ENCODE measurements at regions not wholly inside any gene's neighbourhood (a gene's known extent, or its start where the extent isn't known, plus 50 kb on each side); places are given as distances from the start of the nearest gene placed in this dataset.

GRCh38 chr15:58260205-58260724 lies 122.1 kb downstream of the AQP9 start:
- Histone ChIP-seq H3K9me3 (no peaks in the 10 kb centered on the region), H3K4me1 (ENCODE audit: insufficient read depth) (no peaks in the 10 kb centered on the region), H3K4me3 (no peak overlapping the region), H3K27ac (no peak overlapping the region), H3K36me3 (no peaks in the 10 kb centered on the region), H3K27me3 (no peaks in the 10 kb centered on the region)
- WGBS, 3 donors = 55 to 72% (median 63%) methylated on average over 6 of the region's 6 CpGs
- intact Hi-C loops (cut with DNase I) = no loop called here
- DNase-seq = no peak
- TF ChIP-seq CTCF (IDR thresholded peaks at IDR 0.05) (no peak), POLR2A (IDR thresholded peaks at IDR 0.05) (no peak), EP300 (IDR thresholded peaks at IDR 0.05) (no peak)

GRCh38 chr15:58260725-58261267 lies 122.6 kb downstream of the AQP9 start:
- no peaks in the 10 kb centered on the region for H3K27me3 ChIP-seq
- H3K4me3 ChIP-seq = no peak overlapping the region
- TF ChIP-seq CTCF (IDR thresholded peaks at IDR 0.05) (no peak), EP300 (IDR thresholded peaks at IDR 0.05) (no peak), POLR2A (IDR thresholded peaks at IDR 0.05) (no peak)
- DNase-seq = no peak
- H3K36me3 ChIP-seq = no peaks in the 10 kb centered on the region
- intact Hi-C loops (cut with DNase I) = no loop called here
- 73 to 92% (median 79%) methylated on average over 2 of the region's 2 CpGs for WGBS, 3 donors
- H3K9me3 ChIP-seq = no peaks in the 10 kb centered on the region
- no peaks in the 10 kb centered on the region for H3K4me1 ChIP-seq (ENCODE audit: insufficient read depth)
- H3K27ac ChIP-seq = no peak overlapping the region

GRCh38 chr15:58261368-58261767 lies 123.2 kb downstream of the AQP9 start:
- intact Hi-C loops (cut with DNase I) = no loop called here
- H3K27ac ChIP-seq = no peak overlapping the region
- H3K27me3 ChIP-seq = no peaks in the 10 kb centered on the region
- no peaks in the 10 kb centered on the region for H3K4me1 ChIP-seq (ENCODE audit: insufficient read depth)
- DNase-seq = no peak
- no peaks in the 10 kb centered on the region for H3K9me3 ChIP-seq
- H3K4me3 ChIP-seq = no peak overlapping the region
- WGBS, 3 donors = 80 to 94% (median 88%) methylated on average over 5 of the region's 5 CpGs
- no peak for TF ChIP-seq POLR2A (IDR thresholded peaks at IDR 0.05)
- TF ChIP-seq EP300 (IDR thresholded peaks at IDR 0.05) = no peak
- no peak for TF ChIP-seq CTCF (IDR thresholded peaks at IDR 0.05)
- H3K36me3 ChIP-seq = no peaks in the 10 kb centered on the region

- WGBS, 3 donors = 74 to 77% (median 77%) methylated on average over 4 of the region's 4 CpGs
- Histone ChIP-seq H3K27ac (no peak overlapping the region), H3K9me3 (no peaks in the 10 kb centered on the region), H3K4me1 (ENCODE audit: insufficient read depth) (no peaks in the 10 kb centered on the region), H3K27me3 (no peaks in the 10 kb centered on the region), H3K36me3 (no peaks in the 10 kb centered on the region), H3K4me3 (no peak overlapping the region)
- DNase-seq = no peak
- intact Hi-C loops (cut with DNase I) = no loop called here
- TF ChIP-seq EP300 (IDR thresholded peaks at IDR 0.05) (no peak), CTCF (IDR thresholded peaks at IDR 0.05) (no peak), POLR2A (IDR thresholded peaks at IDR 0.05) (no peak)
Observed at GRCh38 chr15:58264053-58264971, 126.1 kb downstream of the AQP9 start.

All from ovary (tissue), 7 donors.